NCI-H226 (cell line): ENCODE measurements at regions not wholly inside any gene's neighbourhood (a gene's known extent, or its start where the extent isn't known, plus 50 kb on each side); places are given as distances from the start of the nearest gene placed in this dataset.
A peak's percentile ranks its signal among the peaks of the same experiment; 100 is the strongest.
"Not testable (repeated sequence)": the region's sequence is repeated elsewhere in the genome, so short reads cannot be mapped to it uniquely, and the experiment has no call there.

Source experiments
- DNase-seq: peaks from one replicate; pipeline ENCODE4 v3.0.0-alpha.2; 2015

GRCh38 chr9:107809871-107810460 lies 320.4 kb upstream of the KLF4 start:
- DNase-seq, result peak; percentile 80

- peak; percentile 60 for DNase-seq
Observed at GRCh38 chr9:107807183-107807582, 317.6 kb upstream of the KLF4 start.

GRCh38 chr9:107805201-107805600 lies 315.6 kb upstream of the KLF4 start:
- peak; percentile 72 for DNase-seq

DNA sequence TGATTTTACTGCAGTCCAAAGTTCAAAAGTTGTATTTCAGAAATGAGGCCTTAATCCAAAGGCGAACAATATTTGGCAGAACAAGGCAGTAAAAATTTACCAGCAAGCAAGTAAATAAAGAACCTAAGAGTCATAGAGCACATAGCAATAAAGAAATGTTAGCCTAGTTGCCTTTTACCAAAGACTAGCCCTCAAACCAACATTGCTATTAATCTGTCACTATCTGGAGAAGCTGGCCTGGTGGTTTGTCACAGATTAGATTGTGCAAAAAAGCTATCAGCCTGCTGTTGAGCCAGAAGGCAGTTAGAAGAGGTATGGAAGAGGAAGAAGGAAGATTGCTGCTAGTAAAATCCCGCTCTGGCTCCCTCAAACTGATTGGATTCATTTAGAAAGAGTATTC lies 304.7 kb upstream of the KLF4 start:
- no peak for DNase-seq

DNA sequence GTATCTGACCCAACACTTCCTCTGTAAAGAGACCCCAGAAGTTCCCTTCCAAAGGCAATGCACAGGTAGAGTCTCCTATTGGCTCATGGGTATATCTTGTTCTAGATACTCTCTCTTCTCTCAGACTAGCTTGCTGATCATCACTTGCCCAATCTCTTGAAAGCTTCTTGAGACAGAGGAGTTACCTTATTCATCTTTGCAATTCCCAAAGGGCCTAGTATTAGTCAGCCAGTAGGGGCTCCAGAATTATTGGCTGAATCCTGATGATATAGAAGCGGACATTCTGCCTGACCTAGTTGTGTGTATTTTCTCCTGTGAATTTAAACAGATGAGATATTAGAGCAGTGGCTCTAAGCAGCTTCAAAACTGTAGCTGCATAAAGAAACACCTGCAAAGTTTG lies 304.0 kb upstream of the KLF4 start:
- no peak for DNase-seq

- no peak for DNase-seq
Observed at GRCh38 chr9:107792596-107792995, 303.0 kb upstream of the KLF4 start.

- DNase-seq, result no peak
Observed at GRCh38 chr9:107792006-107792405, 302.4 kb upstream of the KLF4 start.

DNA sequence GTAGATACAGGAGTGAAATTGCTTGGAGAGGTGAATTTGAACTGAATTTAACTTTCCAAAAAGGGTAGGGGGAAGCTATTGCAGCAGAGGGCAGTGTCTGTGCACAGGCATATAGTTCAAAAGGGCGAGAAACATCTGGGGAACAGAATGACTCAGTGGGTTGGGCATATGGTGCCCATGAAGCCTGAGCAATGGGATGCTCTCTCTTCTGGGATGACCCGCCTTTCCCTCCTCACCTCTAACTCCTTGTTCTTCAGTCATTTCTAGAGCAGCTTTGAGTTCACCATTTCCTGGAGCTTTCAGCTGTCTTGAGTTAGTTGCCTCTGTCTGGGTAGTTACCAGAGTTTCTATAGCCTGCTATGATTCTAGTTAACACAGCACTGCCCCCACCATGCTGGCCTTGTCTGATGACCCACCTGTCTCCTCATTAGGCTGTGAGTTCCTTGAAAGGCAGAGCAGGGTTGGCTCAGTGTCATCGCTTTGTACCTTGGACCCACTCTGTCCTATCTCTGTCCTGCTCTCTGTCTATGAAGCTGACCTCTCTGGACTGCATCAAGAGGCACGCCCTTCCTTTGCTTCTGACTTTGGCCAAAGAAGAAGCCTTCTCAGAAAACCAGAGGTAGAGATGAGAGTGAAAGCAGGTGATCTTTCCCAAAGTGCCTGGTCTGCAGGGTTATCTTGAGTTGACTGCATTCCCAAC lies 299.6 kb upstream of the KLF4 start:
- no peak for DNase-seq

GRCh38 chr9:107786561-107786960 lies 297.0 kb upstream of the KLF4 start:
- no peak for DNase-seq

GRCh38 chr9:107784235-107784958 lies 294.8 kb upstream of the KLF4 start:
- peak; percentile 67 for DNase-seq

GRCh38 chr9:107782789-107783188 lies 293.2 kb upstream of the KLF4 start:
- no peak for DNase-seq

DNA sequence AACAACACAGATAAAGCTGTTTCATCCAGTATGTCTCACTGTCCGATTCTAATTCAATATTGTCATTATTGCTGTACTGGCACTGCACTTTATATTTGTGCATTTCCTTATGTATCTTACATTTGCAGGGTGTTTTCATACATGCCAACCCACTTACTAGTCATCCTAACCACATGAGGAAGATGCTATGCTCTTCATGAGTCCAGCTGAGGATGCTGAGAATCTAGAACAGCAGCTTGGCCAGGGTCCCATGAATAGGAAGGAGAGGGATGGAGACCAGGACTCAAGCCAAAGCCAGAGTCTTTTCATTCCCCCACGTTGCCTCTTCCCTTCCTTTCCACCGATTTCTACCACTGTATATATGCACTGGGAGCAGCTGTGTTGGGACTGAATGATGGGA lies 292.8 kb upstream of the KLF4 start:
- peak; percentile 45 for DNase-seq

- DNase-seq, result peak; percentile 10
Observed at GRCh38 chr9:107780960-107781359, 291.4 kb upstream of the KLF4 start.

DNA sequence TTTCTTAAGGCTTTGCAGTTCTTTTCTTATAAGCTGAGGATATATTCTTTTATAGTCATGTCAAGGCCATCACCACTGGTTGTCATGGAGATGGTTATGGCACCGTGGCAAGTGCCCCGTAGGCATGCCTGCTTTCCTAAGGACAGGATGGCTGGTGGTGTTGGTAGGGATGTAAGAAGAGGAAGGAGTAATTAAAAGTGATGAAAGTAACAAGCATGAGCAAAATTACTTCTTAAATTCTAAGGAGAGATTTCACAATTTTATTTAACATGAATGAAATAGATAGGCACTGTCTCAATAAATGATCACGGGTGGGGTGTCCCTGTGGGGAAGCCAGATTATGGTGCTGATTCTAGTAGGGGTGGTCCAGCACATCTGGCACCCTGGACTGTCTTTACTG lies 290.2 kb upstream of the KLF4 start:
- no peak for DNase-seq

- DNase-seq, result no peak
Observed at GRCh38 chr9:107778661-107779060, 289.1 kb upstream of the KLF4 start.

- not testable (repeated sequence) for DNase-seq
Observed at GRCh38 chr9:107774099-107774498, 284.5 kb upstream of the KLF4 start.

DNA sequence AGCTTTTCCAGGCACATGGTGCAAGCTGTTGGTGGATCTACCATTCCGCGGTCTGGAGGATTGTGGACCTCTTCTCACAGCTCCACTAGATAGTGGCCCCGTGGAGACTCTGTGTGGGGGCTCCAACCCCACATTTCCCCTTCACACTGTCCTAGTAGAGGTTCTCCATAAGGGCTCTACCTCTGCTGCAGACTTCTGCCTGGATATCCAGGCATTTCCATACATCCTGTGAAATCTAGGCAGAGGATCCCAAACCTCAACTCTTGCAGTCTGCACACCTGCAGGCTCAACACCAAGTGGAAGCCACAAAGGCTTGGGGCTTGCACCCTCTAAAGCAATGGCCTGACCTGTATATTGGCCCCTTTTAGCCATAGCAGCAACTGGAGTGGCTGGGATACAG lies 283.4 kb upstream of the KLF4 start:
- DNase-seq, result no peak

DNA sequence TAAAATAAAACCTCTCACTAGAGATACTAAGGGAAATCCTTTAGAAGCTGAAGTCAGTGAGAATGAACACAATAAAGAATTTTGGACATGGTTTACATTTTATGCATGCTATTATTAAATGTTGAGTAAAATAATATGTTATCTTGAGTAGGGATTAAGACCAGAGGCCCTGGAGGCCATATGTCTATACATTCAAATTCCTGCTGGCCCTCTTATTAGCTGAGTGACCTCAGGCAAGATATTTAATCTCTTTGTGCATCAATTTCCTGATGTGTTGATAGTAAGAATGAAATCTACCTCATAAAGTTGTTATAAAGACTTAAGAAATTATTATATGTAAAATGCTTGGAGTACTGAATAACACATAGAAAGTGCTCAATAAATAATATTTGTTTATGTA lies 281.1 kb upstream of the KLF4 start:
- no peak for DNase-seq

DNA sequence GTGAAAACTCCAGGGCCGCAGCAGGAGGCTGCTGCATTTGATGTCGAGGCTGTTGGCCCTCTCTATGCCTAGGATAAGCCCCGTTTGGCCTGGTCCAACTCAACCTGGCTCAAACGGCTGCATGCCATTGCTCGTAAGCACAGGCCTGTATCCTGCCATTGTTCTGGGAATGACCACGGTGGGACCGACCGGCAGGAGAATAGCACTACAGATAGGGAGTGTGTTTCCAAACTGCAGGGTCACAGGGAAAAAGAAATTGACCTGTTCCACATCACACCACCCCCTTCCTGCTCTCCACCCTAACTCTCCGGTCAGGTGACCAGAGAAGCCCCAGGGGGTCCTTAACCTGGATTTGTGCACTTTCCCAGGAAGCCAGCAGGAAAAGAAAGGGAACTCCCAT lies 278.7 kb upstream of the KLF4 start:
- no peak for DNase-seq

- no peak for DNase-seq
Observed at GRCh38 chr9:107767711-107768110, 278.1 kb upstream of the KLF4 start.

- not testable (repeated sequence) for DNase-seq
Observed at GRCh38 chr9:107763469-107763868, 273.9 kb upstream of the KLF4 start.

DNA sequence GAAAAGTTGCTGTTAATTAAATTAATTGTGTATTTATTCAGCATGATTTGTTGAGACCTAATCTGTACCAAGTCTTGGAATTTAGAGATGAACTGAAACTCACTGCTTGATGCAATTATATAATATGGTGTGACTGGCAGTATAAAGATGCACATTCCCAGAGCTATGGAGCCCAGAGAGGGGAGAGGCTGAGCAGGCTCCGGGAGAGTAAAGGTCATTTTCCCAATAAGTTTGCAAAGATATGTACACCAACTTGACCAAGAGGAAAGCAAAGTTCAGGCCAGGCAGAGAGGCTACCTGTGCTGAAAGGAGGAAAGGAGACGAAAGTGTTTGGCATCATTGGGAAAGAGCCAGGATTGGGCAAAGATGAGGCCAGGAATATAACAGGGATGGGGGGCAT lies 271.7 kb upstream of the KLF4 start:
- no peak for DNase-seq

- DNase-seq, result no peak
Observed at GRCh38 chr9:107760469-107761242, 271.1 kb upstream of the KLF4 start.

DNA sequence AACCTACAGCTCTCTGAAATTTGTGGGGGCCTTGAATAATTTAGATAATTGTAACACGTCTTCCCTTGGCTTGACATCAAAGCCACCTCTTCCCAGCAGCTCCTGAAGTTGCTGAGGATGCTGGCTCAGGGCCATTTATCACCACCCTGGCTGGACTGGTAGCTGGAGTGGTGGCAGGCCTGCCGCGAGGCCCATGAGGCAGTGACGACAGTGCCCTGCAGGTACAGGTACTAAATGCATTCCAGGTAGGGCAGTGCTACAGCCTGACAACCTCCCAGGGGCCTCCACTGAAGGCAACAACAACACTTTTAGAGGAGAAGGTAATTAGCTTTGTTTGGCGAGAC lies 270.2 kb upstream of the KLF4 start:
- no peak for DNase-seq
